PC-9 (cell line): ENCODE measurements at regions not wholly inside any gene's neighbourhood (a gene's known extent, or its start where the extent isn't known, plus 50 kb on each side); places are given as distances from the start of the nearest gene placed in this dataset.

Experiments used
- BruUV-seq: library from RNA; stranded (reverse); fragments of 400-500 nt; replicated peaks from 2 replicates; lab custom pipeline; 2021; lab: Mats Ljungman, UMichigan
- CTCF ChIA-PET: fragments of 300-600 bp; sonication (Branson Sonifier 250); formaldehyde crosslinking; loops from one replicate; lab custom pipeline; 2022; ENCODE audit warnings: antibody characterized with exemption; lab: Charles Lee
- POLR2A ChIA-PET: fragments of 300-600 bp; sonication (Branson Sonifier 250); formaldehyde crosslinking; loops from one replicate; lab custom pipeline; 2022; ENCODE audit warnings: antibody characterized with exemption; ENCODE audit not compliant: unreplicated experiment; lab: Charles Lee
- DNase-seq, 2 experiments: peaks; one replicate each; pipeline versions ENCODE4 v3.0.0 to v3.0.0-alpha.2; 2015 to 2022; ENCODE audit warnings: mixed read lengths in 1 of 2
- H2AFZ ChIP-seq: fragments of 200-600 bp; sonication (generic); 2 replicates; pipeline ENCODE4 v1.8.1; 2017; ENCODE audit warnings: antibody characterized with exemption
- H3F3A ChIP-seq: fragments of 200-600 bp; sonication (generic); 2 replicates; pipeline ENCODE4 v1.8.1; 2017; ENCODE audit warnings: antibody characterized with exemption, mild to moderate bottlenecking, low read depth; ENCODE audit not compliant: insufficient read depth
- H3K27ac ChIP-seq: fragments of 200-600 bp; sonication (generic); 2 replicates; pipeline ENCODE4 v1.6.1; 2016; ENCODE audit warnings: mixed run types
- H3K27me3 ChIP-seq: fragments of 200-600 bp; sonication (generic); 2 replicates; pipeline ENCODE4 v1.6.1; 2016; ENCODE audit warnings: low read depth, mixed run types; ENCODE audit not compliant: insufficient read depth
- H3K36me3 ChIP-seq: fragments of 200-600 bp; sonication (generic); 2 replicates; pipeline ENCODE4 v1.6.1; 2016; ENCODE audit warnings: low read depth, mixed run types
- H3K4me1 ChIP-seq: fragments of 200-600 bp; sonication (generic); replicated peaks from 2 replicates; pipeline ENCODE4 v1.6.1; 2016; ENCODE audit warnings: mixed run types; ENCODE audit not compliant: insufficient read depth
- H3K4me2 ChIP-seq: fragments of 200-600 bp; sonication (generic); 2 replicates; pipeline ENCODE4 v1.6.1; 2017; ENCODE audit warnings: mixed run types
- H3K4me3 ChIP-seq: fragments of 200-600 bp; sonication (generic); 2 replicates; pipeline ENCODE4 v1.6.1; 2016; ENCODE audit warnings: mixed run types
- H3K79me2 ChIP-seq: fragments of 200-600 bp; sonication (generic); 2 replicates; pipeline ENCODE4 v1.6.1; 2017; ENCODE audit warnings: low read depth, mixed run types
- H3K9me2 ChIP-seq: fragments of 200-600 bp; sonication (generic); 2 replicates; pipeline ENCODE4 v1.8.1; 2017; ENCODE audit warnings: mild to moderate bottlenecking; ENCODE audit not compliant: insufficient read depth
- H3K9me3 ChIP-seq: fragments of 200-600 bp; sonication (generic); 2 replicates; pipeline ENCODE4 v1.8.1; 2016; ENCODE audit warnings: low read depth; ENCODE audit not compliant: insufficient read depth
- H4K20me1 ChIP-seq: fragments of 200-600 bp; sonication (generic); 2 replicates; pipeline ENCODE4 v1.8.1; 2017; ENCODE audit not compliant: insufficient read depth
- EZH2 ChIP-seq: fragments of 200-600 bp; sonication (generic); IDR thresholded peaks from 2 replicates; pipeline ENCODE4 v1.8.0; 2017; ENCODE audit warnings: antibody characterized with exemption, low read depth
- intact Hi-C: fragments of 100-400 bp; cut with micrococcal nuclease; formaldehyde crosslinking; loops from one replicate; pipeline ENCODE4 v1.10.0; 2022; ENCODE audit not compliant: unreplicated experiment
- TF ChIP-seq, protein P1 (sequence below): fragments of 200-600 bp; sonication (generic); conservative IDR thresholded peaks from 2 replicates; pipeline ENCODE4 v1.6.1; 2017; ENCODE audit warnings: mixed run types, antibody characterized with exemption, mild to moderate bottlenecking, moderate library complexity

DNA sequence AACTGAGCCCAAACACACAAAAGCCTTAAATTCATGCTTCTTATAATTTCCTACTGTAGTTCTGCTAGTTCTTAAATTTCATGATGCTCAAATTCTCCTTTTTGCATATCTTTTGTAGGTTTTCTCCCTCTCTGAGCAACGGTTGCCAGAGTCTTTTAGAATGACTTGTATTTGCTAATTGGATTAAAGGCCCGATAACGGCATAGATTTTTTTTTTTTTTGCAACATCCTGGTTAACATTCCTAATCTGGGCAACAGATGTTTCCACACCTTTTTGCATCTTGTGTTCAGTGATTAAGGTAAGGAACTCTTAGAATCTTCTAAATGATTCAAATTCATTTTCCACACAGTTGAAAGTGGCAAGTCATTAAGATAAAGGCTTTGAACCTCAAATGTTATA is 66.3 kb upstream of the ADGRG2 start:
- no TSS peak for BruUV-seq
- intact Hi-C loops = no loop called here
- CTCF ChIA-PET = no interaction called here
- H3K4me3 ChIP-seq = no peak overlapping the region
- no peak overlapping the region for H2AFZ ChIP-seq
- TF ChIP-seq, protein P1, sequence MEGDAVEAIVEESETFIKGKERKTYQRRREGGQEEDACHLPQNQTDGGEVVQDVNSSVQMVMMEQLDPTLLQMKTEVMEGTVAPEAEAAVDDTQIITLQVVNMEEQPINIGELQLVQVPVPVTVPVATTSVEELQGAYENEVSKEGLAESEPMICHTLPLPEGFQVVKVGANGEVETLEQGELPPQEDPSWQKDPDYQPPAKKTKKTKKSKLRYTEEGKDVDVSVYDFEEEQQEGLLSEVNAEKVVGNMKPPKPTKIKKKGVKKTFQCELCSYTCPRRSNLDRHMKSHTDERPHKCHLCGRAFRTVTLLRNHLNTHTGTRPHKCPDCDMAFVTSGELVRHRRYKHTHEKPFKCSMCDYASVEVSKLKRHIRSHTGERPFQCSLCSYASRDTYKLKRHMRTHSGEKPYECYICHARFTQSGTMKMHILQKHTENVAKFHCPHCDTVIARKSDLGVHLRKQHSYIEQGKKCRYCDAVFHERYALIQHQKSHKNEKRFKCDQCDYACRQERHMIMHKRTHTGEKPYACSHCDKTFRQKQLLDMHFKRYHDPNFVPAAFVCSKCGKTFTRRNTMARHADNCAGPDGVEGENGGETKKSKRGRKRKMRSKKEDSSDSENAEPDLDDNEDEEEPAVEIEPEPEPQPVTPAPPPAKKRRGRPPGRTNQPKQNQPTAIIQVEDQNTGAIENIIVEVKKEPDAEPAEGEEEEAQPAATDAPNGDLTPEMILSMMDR = no peak
- TF ChIP-seq EZH2 = no peak
- H3K4me2 ChIP-seq = no peak overlapping the region
- H3F3A ChIP-seq = no peaks in the 10 kb centered on the region
- no peaks in the 10 kb centered on the region for H4K20me1 ChIP-seq
- peaks cover 8% of the 10 kb centered on the region; the same call in 1 of the 2 replicates for H3K27me3 ChIP-seq
- H3K27ac ChIP-seq = no peak overlapping the region
- no peaks in the 10 kb centered on the region for H3K9me3 ChIP-seq
- H3K36me3 ChIP-seq = no peaks in the 10 kb centered on the region
- H3K79me2 ChIP-seq = no peaks in the 10 kb centered on the region
- POLR2A ChIA-PET = no interaction called here
- H3K9me2 ChIP-seq = no peaks in the 10 kb centered on the region
- H3K4me1 ChIP-seq = no peaks in the 10 kb centered on the region
- DNase-seq = no peak

DNA sequence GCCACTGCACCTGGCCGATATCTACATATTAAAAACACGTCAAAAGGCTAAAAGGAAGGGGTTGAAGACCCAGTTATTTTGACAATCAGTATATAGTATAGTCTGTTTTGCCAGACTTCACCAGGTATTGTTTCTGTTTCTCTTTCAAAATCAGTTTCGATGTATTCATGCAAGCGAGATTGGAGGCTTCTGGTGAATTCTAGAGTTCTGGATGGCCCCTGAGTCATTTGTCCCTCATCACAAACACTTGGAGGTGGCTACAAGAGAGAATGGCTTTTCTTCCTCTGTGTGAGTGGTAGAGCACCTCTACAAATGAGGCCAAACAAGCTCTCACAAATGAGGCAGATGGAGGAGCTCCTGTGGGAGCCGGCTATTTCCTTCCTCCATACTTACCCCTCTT is 68.6 kb upstream of the ADGRG2 start:
- Histone ChIP-seq H3K9me3 (no peaks in the 10 kb centered on the region), H4K20me1 (no peaks in the 10 kb centered on the region), H3K4me1 (no peaks in the 10 kb centered on the region), H2AFZ (no peak overlapping the region), H3K9me2 (no peaks in the 10 kb centered on the region), H3K4me3 (no peak overlapping the region), H3K36me3 (no peaks in the 10 kb centered on the region), H3K27me3 (peaks cover 12% of the 10 kb centered on the region; the same call in 1 of the 2 replicates), H3K79me2 (no peaks in the 10 kb centered on the region), H3K27ac (no peak overlapping the region), H3F3A (no peaks in the 10 kb centered on the region), H3K4me2 (no peak overlapping the region)
- TF ChIP-seq EZH2 = no peak
- TF ChIP-seq, protein P1 = no peak
- no TSS peak for BruUV-seq
- ChIA-PET POLR2A (no interaction called here), CTCF (no interaction called here)
- DNase-seq = no peak
- intact Hi-C loops = no loop called here

- POLR2A ChIA-PET = no interaction called here
- no peak for DNase-seq
- no peaks in the 10 kb centered on the region for H4K20me1 ChIP-seq
Measured at GRCh38 chrX:19193565-19193964, 71.3 kb upstream of the ADGRG2 start.

More at GRCh38 chrX:19193565-19193964, 71.3 kb upstream of the ADGRG2 start:
- H3K9me3 ChIP-seq = no peaks in the 10 kb centered on the region
- no peak for TF ChIP-seq EZH2
- TF ChIP-seq, protein P1 = no peak
- no peak overlapping the region for H3K27ac ChIP-seq
- H3K4me3 ChIP-seq = no peak overlapping the region
- no peak overlapping the region for H3K4me2 ChIP-seq
- BruUV-seq = no TSS peak
- no peaks in the 10 kb centered on the region for H3K36me3 ChIP-seq
- CTCF ChIA-PET = no interaction called here
- H3F3A ChIP-seq = no peaks in the 10 kb centered on the region
- no peaks in the 10 kb centered on the region for H3K4me1 ChIP-seq
- H2AFZ ChIP-seq = no peak overlapping the region
- intact Hi-C loops = no loop called here
- H3K79me2 ChIP-seq = no peaks in the 10 kb centered on the region
- H3K9me2 ChIP-seq = no peaks in the 10 kb centered on the region
- H3K27me3 ChIP-seq = peaks cover 22% of the 10 kb centered on the region
